Adrenal gland (tissue), 5 donors: ENCODE measurements at regions not wholly inside any gene's neighbourhood (a gene's known extent, or its start where the extent isn't known, plus 50 kb on each side); places are given as distances from the start of the nearest gene placed in this dataset.

Experiments used
- CTCF ChIP-seq, 6 experiments: fragments of 450-650 bp in 4 of 6; fragments of 200-600 bp in 2 of 6; sonication (generic) in 1 of 6; IDR thresholded peaks; 1 replicate in 5 of 6; 2 replicates in 1 of 6; pipeline versions ENCODE4 v1.5.1 to v1.8.0; 2016 to 2021; ENCODE audit warnings: antibody characterized with exemption in 6 of 6, mild to moderate bottlenecking in 2 of 6, moderate library complexity in 1 of 6
- POLR2A ChIP-seq, 2 donors: fragments of 450-650 bp; IDR thresholded peaks; one replicate each; pipeline ENCODE4 v1.6.1; 2017; ENCODE audit warnings: antibody characterized with exemption in 2 of 2, mild to moderate bottlenecking in 2 of 2, moderate library complexity in 1 of 2
- donor health status: DM: no; HTN: no; CAD: no.

GRCh38 chr6:115016593-115016992 is 673.8 kb upstream of the HS3ST5 start:
- TF ChIP-seq CTCF (IDR thresholded peaks at IDR 0.05) (no peak), POLR2A (IDR thresholded peaks at IDR 0.05) (no peak)
